GM19025 (cell line): ENCODE measurements at regions not wholly inside any gene's neighbourhood (a gene's known extent, or its start where the extent isn't known, plus 50 kb on each side); places are given as distances from the start of the nearest gene placed in this dataset.
"Not testable (repeated sequence)": the region's sequence is repeated elsewhere in the genome, so short reads cannot be mapped to it uniquely, and the experiment has no call there.

Experiments
- ATAC-seq: cut with Tn5 transposase; IDR thresholded peaks from one replicate; pipeline ENCODE4 v1.9.1; 2021; ENCODE audit warnings: mild to moderate bottlenecking, low read depth, moderate library complexity; ENCODE audit not compliant: unreplicated experiment

DNA sequence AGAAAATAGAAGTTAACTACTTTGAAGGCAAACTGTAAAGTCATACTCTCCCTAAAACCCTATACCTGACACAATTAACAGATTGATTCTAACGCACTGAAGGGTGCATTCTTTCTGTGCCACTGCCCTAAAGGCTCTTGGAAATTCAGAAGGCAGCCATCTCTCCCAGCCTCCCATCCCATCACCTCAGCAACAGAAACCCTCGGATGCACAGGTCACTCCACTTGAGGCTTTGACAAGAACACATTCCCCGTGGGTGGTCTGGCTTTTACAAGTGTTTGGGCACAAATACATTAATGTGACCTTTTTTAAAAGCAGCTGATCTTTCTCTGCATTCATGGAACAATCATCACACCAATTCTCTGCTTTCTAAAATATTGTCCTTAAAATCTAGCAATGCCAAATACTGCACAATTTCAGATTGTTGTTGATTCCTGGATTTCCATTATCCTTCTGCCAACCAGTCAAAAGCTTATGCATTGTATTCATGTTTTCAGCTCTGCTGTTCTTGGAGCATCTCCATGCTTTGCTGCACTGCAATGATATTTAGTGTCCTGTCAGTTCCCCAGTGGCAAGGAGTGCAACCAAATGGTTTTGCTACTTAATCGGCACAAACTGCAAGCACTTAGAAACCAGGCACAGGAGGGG, 175.6 kb downstream of the TMEM161B start:
- ATAC-seq = no peak

DNA sequence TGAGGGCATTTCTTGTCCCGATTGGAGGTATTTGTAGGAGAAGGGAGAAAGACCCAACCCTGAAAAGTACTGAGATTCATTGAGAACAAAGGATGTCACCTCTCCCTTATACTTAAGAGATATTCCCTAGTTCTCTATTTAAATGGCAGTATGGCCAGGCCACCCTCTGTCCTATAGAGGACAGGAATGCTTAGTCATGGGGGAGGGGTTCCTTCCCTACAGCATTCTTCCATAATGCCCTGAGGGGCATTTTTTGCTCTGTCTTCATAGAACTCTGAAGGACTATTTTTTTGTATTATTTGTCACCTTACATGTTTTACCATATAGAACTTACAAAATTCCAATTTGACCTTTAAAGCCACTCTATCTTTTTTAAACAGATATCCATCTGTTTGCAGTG, 176.3 kb downstream of the TMEM161B start:
- no peak for ATAC-seq

- no peak for ATAC-seq
These were observed 178.1 kb downstream of the TMEM161B start for GRCh38 chr5:88090506-88090905.

GRCh38 chr5:88089719-88090390, 178.8 kb downstream of the TMEM161B start:
- no peak for ATAC-seq

DNA sequence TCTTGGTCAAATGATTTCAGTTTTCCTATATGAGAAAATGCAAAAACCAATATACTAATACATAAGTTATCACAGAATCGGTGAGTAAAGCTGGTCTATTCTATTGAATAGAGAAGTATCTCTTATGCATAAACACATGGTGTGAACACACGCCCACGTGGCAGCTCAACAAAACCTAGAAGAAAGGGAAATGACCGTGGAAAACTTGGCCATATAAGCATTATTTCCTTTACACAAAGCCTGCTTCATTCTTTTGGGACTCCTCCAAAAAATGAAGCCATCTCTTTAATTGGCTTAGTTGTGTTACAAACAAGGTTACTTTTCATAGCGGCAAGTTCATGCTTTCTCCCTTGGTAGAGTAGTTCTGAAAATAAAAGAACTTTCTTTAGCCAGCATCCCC, 183.2 kb downstream of the TMEM161B start:
- ATAC-seq = no peak

DNA sequence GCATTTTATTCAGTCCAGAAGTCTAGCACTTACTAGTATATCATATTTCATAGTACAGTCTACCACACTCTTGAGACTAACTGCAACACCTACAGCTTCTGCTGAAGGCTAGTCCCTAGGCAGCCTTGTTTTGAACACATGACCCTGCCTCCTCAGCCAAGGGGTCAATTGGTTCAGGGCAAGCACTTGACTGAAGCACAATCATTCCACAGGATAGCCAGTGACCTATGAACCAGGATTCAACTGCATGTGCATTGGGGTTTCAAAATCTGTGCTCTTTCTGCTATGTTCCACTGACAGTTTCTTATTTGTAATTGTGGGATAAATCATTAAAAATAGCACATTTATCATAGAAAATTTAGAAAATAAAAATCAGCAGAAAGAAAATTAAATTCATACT, 186.8 kb downstream of the TMEM161B start:
- ATAC-seq = no peak

- no peak for ATAC-seq
These were observed 204.8 kb downstream of the TMEM161B start for GRCh38 chr5:88063813-88064212.

GRCh38 chr5:88060194-88060593, 208.5 kb downstream of the TMEM161B start:
- ATAC-seq = no peak

- no peak for ATAC-seq
These were observed 210.0 kb downstream of the TMEM161B start for GRCh38 chr5:88058625-88059024.

- not testable (repeated sequence) for ATAC-seq
These were observed 216.2 kb downstream of the TMEM161B start for GRCh38 chr5:88052468-88052867.

DNA sequence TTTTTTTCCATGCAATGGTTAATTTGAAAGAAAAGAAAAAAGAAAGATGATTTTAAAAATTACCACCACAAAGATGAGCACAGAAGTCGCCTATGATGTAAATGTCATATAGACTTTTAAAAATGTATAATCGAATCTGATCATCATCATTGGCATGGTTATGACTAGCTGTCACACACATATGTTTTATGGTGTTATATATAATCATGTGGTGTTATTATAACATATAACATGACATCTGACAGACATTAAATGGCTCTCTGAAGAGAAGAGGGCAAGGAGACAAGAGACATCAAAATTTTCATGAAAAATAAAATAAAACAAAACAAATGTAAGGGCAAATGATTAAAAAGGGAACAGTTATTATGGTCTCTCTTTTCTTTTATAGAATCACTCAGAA, 217.5 kb downstream of the TMEM161B start:
- no peak for ATAC-seq

GRCh38 chr5:88049737-88050136, 218.9 kb downstream of the TMEM161B start:
- no peak for ATAC-seq

- no peak for ATAC-seq
These were observed 219.5 kb downstream of the TMEM161B start for GRCh38 chr5:88049156-88049555.

GRCh38 chr5:88045931-88046461, 222.6 kb downstream of the TMEM161B start:
- ATAC-seq = no peak

- ATAC-seq = no peak
These were observed 223.5 kb downstream of the TMEM161B start for GRCh38 chr5:88045165-88045564.

DNA sequence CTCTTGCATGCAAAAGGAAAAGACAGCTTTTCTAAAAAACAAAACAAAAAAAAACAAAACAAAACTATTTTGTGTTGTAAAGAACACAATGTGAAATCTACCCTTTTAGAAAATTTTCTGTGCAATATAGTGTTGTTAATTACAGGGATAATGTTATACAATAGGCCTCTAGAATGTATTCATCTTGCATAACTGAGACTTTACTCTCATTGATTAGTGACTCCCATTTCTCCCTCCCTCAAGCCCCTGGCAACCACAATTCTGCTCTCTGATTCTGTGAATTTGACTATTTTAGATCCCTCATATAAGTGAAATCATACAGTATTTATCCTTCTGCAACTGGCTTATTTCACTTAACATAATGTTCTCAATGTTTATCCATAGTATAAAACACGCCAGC, 234.1 kb downstream of the TMEM161B start:
- ATAC-seq = no peak

DNA sequence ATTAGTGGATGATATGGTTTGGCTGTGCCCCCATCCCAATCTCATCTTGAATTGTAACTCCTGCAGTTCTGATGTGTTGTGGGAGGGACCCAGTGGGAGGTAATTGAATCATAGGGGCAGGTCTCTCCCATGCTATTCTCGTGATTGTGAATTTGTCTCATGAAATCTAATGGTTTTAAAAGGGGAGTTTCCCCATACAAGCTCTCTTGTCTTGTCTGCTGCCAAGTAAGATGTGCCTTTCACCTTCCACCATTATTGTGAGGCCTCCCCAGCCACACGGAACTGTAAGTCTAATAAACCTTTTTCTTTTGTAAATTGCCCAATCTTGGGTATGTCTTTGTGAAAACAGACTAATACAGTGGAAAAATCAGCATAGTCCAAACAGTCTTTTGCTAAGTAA, 235.5 kb downstream of the TMEM161B start:
- ATAC-seq = no peak

GRCh38 chr5:88029011-88029410, 239.6 kb downstream of the TMEM161B start:
- no peak for ATAC-seq

- no peak for ATAC-seq
These were observed 247.5 kb downstream of the TMEM161B start for GRCh38 chr5:88021141-88021540.

- not testable (repeated sequence) for ATAC-seq
These were observed 253.7 kb downstream of the TMEM161B start for GRCh38 chr5:88014984-88015383.

- ATAC-seq = no peak
These were observed 267.8 kb downstream of the TMEM161B start for GRCh38 chr5:88000877-88001276.

- no peak for ATAC-seq
These were observed 271.0 kb downstream of the TMEM161B start for GRCh38 chr5:87997662-87998061.
